GM19395 (cell line): ENCODE measurements at regions not wholly inside any gene's neighbourhood (a gene's known extent, or its start where the extent isn't known, plus 50 kb on each side); places are given as distances from the start of the nearest gene placed in this dataset.
"Not testable (repeated sequence)": the region's sequence is repeated elsewhere in the genome, so short reads cannot be mapped to it uniquely, and the experiment has no call there.

Experiments
- ATAC-seq: cut with Tn5 transposase; IDR thresholded peaks from one replicate; pipeline ENCODE4 v1.9.1; 2021; ENCODE audit warnings: mild to moderate bottlenecking, moderate library complexity; ENCODE audit not compliant: unreplicated experiment

DNA sequence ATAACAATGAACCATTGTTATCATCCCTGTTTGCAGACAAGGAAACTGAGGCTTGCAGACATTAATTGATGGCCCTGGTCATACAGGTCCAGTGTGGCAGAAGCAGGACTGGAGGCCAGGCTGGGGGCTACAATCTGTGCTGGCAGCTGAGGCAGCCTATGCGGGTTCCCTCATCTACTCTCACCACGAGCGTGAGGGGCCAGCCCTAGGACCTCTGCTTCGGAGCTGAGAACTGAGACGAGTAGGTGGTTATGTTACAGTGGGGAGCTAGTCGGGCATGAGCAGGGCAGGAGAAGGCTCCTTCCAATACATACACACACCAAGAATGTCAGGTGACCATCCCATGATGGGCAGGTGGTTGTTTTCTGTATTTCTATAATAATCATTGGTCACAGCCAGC is 82.2 kb upstream of the ASB18 start:
- ATAC-seq, result no peak

DNA sequence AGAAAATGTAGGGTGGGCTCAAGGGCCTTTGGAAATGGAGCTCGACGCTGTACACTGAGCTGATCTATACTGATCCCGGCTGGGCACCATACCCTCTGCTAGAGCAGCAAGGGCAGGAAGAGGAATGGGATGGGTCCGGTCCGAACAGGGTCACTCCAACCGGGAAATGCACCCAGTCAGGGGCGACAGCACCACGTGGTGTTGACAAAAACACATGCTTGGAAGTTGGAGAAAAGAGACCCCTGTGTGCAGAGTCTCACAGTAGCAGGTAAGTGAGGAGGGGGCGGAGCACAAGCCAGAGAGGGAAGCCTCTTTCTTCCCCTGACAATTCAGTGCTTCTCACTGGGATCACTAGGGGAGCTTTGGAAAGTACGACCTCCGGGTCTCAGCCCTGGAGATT is 84.1 kb upstream of the ASB18 start:
- no peak for ATAC-seq

DNA sequence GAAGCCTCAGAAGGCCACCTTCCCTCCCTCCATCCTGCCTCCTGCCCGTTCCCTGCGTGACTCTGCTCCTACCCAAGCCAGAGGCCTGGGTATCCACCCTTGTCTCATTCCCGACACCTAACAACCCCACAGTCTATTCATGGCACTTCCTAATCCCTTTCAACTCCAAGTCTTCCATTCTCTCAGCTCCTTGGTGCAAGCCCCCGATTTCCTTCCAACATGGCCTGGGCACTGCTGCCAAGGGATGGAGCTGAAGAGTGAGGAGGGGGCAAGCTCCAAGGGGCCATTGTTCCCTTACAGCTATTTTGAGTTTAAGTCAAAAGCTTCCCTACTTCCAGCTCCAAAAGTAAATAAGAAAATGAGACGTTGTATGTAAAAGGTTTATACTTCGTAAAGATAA is 84.8 kb upstream of the ASB18 start:
- ATAC-seq, result no peak

DNA sequence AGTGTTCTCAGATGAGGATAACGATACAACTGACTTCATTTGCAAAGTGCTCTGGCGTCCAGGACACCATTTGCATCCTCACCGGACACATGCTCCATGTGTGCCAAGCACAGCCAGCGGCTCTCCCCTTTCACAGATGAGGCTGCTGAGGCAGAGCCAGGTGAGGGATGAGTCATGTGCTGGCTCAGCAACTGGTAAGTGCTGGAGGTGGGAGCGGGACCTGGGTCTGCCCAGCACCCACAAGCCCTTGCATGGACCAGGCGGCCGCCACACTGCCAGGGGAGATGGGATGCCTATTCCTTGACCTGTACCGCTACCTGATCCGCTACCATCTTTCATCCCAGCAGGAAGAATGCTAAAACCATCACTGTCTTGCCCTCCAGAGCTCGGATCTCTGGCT is 86.2 kb upstream of the ASB18 start:
- no peak for ATAC-seq

DNA sequence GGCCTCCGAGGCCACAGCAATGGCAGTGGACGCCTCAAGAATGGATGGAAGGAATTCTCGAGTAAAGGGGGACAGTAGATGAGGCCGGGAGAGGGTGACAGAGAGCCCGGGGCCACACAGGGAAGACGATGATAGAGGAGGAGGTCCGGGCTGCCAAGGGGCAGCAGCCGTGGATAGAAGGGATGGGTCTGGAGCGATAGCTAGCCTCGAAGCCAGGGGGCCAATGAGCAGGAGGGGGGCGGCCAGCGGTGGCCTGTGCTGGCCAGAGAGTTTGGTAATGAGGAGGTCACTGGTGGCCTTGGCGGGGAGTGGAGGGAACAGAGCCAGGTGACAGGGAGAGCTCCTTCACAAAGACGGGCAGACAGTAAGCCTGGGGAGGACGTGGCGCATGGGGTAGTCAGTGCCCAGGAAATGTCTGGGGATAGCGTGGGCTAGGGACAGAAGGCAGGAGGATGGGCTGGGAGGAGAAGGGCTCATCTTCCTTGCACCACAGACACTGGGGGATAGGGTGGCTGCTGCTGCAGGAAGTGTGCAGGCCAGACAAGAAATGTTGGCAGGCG is 87.8 kb upstream of the ASB18 start:
- no peak for ATAC-seq

DNA sequence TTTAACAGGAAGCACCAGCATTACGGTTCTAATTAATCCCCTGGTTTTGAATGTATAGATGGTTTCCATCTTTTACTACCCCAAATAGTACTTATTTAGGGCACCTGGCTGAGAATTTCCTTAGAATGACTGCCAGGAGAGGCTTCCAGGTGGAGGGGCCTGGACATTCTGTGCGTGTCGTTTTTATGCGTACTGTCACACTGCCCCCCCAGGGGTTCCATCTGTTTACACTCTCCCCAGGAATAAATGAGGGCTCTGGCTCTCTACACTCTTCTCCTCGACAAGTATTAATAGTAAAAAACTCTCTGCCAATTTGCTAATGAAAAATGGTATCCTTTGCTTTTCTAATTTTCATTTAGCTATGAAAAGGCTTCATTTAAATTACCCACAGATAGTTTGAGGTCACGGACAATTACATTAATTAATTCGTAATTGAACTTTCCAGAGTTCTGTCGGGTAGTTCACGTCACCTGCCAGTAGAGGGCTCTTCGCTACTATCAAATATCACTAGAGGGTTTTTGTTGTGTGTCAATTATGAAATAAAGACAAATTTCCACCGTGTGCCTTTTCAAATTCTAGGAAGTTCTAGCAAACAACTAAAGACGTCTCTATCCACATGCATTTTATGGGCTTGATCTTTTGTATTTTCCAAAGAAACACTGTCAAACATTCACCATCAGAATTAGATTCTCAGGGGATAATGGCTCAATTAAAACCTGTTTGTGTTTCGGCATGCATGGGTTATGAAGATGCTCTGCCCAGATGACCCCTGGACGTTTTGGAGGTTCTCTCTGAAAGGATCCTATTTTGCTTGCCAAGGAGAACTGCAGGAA is 88.8 kb upstream of the ASB18 start:
- ATAC-seq, result no peak

DNA sequence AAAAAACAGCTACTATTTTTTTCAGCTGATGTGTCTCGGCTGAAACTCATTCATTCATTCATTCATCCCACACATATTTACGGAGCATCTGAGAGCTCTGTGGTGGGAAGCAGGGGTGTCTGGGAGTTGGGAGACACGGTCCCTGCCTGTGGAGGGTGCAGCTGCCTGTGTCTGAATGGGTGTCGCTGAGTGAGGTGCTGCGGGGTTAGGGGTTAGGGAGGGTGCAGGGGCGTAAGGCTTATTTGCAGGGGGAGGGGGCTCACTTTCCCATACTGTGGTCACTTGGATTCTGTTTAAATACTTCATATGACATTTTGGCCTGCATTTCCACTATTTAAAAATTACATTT is 89.4 kb upstream of the ASB18 start:
- ATAC-seq, result no peak

DNA sequence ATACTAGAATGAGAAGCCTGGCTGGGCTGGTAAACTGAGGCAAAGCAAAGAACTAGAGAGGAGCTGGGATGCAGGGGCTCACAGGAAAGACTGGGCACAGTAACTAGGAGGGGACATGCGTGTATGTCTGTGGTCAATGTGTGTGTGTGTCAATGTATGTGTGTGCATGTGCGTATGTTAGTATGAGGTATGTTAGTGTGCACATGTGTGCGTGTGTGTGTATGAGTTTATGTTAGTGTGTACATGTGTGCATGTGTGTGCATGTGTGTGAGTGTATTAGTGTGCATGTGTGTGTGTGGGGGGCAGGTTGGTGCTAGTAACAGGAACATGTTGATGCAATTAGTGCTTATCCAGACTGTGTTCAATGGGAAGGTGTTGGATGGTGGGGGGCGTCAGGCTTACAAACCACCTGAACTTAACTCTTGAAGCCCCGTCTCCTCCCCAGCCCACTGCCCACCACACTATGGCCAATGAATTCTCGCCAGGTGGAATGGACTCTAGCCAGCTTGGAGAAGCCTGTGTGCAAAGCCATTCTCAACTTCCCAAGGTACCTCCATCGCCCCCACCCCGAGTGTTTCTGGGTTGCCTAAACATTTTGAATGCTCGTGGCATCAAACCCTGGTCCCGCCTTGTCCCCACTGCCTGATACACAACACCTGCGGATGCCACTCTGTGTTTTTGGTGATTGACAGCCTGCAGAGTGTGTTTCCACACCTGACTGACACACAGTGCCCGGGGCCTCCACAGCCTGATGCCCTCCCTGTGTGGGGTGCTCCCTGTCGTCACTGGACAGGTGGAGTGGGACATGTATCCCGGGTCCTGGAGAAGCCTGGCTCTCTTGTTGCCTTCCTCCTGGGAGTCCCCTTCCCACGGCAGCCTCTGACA is 90.1 kb upstream of the ASB18 start:
- ATAC-seq, result no peak

DNA sequence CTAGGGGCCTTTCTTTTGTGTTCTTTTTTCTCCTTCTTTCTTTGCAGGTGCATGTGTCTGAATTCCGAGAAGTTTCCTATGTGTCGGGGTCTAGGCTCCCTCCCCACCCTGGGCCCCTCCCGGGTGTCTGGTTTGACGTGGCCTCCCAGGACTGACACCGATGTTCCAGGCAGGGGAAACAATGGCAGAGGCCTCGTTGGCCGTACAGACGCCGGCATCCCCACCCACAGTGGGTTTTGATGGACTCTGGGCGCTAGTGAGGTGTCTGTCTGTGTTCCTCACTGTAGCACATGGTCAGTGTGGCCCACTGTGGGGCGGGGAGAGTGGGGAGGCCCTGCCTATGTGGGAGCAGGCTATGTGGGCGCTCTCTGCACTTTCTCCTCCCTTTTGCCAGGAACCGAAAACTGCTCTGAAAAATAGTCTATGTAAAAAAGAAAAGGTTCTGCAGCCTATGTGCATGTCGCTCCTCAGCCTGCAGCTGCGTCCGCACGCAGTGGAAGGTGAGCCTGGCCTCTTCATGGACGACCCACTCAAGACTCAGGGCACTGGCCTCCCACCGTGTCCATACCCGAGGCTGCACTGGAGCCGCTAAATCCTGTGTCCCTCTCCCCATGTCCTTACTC is 90.9 kb upstream of the ASB18 start:
- ATAC-seq, result no peak

DNA sequence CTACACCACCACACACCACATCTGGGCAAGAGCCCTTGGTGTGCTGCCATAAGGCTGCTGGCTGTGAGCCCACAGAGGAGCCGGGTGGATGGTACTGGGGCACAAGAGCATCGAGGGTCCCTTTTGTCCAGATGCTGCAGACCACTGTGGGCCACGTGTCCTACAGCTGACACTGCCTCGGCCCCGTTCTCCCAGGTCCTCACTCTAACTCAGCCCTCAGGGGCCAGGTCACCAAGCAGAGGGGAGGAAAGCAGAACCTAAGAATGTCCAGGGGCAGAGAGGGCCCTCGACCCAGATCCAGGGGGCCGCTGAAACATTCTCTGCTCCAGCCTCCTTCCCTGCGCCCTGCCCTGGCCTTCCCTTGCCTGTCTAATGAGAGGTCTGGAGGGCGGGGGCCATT is 91.7 kb upstream of the ASB18 start:
- ATAC-seq, result no peak

DNA sequence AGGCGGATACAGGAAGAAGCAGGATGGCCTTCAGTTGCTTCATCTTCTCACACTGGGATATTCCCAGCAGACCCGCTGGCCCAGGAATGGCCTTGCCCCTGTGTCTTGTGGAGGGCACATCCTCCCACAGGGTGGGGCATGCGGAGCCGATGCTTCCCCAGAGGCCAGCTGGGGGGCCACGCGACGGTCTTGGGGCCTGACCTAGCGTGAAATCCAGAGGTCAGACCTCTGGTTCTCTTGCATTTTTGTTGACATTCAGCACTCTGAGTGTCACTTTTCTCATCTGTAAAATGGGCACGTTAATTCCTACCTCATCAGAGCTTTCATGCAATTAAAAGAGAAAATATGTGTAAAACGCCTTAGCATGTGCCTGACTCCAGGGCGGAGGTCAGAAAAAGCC is 92.1 kb upstream of the ASB18 start:
- ATAC-seq, result not testable (repeated sequence)

DNA sequence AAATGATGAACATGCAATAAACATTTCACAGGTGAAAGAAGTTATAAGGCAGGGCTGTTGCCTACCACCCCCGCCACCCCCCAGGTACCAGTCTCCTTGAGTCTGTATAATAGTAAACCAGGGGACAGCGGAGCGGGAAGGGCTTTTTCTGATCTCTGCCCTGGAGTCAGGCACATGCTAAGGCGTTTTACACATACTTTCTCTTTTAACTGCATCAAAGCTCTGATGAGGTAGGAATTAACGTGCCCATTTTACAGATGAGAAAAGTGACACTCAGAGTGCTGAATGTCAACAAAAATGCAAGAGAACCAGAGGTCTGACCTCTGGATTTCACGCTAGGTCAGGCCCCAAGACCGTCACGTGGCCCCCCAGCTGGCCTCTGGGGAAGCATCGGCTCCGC is 94.3 kb upstream of the ASB18 start:
- not testable (repeated sequence) for ATAC-seq

DNA sequence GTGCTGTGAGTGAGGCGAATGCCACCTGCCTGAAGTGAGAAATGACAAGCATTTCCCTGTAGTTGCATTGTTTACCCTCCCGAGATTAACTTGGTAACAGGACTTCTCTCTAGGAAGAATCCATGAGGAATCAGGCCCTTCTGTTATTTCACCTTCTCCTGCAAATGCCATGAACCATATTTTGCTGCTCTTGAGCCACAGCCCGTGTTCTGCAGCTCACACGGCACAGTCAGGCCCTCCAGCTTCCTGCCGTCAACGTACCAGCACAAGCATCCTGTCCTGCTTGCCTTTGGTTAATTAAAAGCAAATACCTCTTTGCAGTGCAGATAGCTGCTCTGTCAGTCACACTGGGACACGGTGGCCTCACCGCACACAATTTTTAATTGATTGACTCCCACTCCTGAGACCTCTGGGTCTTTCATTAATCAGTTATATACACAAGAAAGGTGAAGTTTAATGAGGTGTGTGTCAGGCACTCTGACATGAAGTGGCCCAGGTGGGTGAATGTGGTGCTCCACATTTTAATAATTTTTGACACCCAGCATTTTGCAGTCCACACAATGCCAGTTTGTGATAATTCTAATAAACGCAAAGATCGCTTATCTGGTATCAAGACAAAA is 95.3 kb upstream of the ASB18 start:
- ATAC-seq, result no peak

DNA sequence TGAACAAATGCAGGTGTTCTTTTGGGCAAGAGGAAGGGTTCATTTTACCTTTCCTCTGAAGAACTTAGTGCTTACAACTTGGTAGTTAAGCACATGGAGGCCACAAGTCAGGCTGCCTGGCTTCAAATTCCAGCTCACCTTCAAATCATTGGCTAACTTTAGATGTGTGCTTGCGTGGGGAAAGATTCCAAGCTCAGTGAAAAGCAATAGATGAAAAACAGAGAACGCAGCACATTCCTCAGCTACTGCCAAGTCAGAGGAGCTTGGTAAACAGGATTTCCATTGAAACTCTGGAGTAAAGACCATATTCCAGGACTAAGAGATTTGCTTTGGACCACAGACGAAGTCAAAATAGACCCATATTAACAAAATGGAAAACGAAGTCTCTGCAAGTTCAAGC is 96.3 kb upstream of the ASB18 start:
- ATAC-seq, result no peak

DNA sequence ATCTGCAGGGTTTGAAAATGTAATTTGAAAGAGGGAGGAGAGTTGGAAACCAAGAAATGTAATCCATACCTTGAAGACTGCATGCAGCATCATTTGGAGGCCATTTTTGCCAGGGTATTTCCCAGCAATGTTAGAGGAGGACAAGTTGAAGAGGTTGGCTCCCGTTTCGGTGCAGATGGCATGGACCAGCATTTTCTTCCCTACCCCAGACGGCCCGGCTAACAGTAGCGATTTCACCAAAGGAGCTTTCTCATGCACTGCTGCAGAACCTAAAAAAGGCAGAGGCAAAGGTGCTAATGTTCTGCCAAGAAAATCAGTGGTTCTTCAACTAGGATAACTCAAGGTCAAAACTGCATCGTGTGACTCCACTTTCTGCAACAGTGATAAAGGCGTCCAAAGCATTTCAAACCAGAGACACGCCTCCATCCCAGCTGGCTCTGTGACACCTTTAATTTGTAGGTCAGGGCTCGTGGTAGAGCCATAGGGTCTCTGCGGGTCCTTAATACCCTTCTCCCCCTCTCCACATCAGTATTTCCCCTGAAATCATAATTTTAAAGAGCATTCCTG is 99.6 kb upstream of the ASB18 start:
- no peak for ATAC-seq

DNA sequence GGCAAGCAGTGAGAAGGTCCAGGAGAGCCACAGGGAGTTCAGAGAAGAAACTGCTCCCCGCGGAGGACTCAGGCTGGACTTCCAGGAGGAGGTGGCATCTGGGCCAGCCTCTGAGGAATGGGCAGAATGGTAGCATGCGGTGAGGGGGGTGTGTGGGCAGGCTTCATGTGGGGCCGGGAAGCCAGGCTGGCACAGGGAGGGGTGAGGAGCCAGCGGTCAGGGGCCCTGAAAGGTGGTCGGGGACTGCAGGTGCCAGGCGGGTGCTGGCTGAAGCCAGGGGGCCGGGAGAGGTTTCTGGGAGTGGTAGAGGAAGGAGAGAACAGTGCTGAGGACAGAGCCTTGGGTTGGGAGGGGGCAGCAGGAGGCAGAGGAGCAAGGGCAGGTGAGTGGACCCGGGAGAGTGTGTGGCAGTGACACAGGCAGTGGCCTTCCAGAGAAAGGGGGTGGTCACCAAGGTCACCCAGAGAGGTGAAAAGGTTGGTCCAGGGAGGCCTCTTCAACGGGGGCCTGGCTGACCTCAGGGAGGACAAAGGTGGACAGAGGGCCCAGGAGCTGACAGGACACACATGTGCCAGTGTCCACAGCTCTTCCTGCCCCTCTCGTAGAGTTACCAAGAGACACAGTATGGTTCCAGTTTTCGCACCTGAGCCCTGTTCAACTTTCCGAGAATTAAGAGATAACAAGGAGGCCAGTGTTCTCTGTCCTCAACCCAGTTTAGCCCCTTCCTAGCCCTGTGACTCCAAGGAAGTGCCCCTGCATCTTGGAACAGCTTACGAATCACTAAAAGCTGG is 101.2 kb upstream of the ASB18 start:
- ATAC-seq, result no peak

DNA sequence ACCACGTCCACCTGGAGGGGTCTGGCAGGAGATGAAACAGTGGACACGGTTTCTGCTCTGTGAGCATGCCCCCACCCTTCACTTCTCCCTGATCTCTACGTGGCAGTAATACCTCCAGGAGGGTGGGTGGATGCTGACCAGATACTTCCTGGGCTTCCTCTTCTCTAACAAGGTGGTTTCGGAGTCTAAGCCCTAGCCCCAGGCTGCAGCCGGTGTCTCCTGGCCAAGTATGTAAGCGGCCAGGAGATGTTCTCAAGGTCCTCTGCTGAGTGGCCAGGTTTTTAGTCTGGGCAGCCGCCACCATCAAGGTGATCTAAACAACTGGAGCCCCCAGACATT is 101.8 kb upstream of the ASB18 start:
- no peak for ATAC-seq

DNA sequence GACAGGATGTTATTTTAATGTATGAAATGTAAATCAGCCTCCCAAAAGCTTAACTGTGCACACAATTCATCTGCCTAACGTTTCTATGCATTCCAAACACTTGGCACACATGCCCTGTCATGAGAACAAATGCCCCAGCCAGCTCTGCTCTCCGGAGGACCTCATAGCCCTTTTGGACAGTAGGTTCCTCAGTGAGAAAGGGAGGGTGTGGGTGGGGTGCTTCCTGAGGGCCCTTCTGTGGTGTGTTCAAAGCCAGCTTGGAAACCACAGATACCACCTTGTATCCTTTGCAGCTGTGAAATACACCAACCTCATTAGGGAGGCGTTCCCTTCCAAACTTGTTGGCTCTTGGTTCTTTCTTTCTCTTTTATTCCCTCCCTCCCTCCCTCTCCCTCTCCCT is 102.2 kb upstream of the ASB18 start:
- no peak for ATAC-seq

DNA sequence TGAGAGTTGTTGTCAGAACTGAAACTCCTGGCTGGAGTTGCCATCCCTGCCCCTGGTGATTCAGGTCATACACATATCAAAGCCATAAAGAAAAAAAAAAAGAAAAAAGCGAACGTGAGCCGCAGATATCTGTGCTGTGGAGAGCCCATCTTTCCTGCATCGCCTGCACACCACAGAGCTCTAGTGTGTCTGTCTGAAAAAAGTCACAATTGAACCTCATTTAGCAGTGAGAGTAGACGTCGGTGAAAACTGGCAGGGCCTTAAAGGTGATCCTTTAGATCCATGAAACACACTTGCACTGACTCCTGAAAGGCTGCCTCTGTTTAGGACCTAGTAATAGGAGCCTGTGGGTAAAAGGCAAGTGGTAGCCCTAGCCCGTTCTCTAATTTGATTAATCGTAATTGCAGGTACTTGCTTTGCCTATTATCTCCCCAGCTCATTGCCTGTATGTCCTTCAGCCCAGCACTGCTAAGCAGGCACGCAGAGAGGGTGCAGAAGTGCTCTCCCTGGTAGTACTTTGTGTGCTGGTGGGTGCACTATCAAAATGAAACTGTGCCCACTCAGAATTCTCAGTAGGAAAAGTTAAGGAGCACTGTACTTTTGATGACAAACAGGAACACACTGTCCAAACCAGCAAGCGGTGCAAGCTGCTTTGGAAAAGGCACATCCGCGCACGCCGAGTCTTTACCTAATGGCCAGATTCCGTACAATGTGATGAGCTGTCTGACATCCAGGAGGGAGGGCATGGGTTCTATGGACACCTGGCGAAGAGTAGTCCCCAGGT is 103.5 kb upstream of the ASB18 start:
- no peak for ATAC-seq
